ENCODE measurements at regions not wholly inside any gene's neighbourhood (a gene's known extent, or its start where the extent isn't known, plus 50 kb on each side); places are given as distances from the start of the nearest gene placed in this dataset.

GRCh38 chr1:166368030-166368429, 201.2 kb upstream of the FAM78B start:
- Mint-ChIP-seq H3K4me1 (no peaks in the 10 kb centered on the region), H3K4me3 (no peak overlapping the region), H3K27me3 (ENCODE audit: low read depth) (peaks cover 5% of the 10 kb centered on the region), H3K36me3 (ENCODE audit: insufficient read depth in 1 of 3, low read depth in 3 of 3) (peaks cover 2 to 9% (median 3%) of the 10 kb centered on the region in 3 experiments; a peak in 5 of 7 replicates), H3K9me3 (peaks cover 8 to 9% of the 10 kb centered on the region in 2 experiments; a peak in 4 of 5 replicates), H3K27ac (no peak overlapping the region)
- H3K79me1 ChIP-seq (ENCODE audit: insufficient read depth, low read depth, low read length, poor library complexity, severe bottlenecking) = no peaks in the 10 kb centered on the region
- no peak overlapping the region for H3K18ac ChIP-seq (ENCODE audit: insufficient read length, low read depth, low read length)
- no peaks in the 10 kb centered on the region for H4K20me1 ChIP-seq (ENCODE audit: control insufficient read depth, insufficient read depth, insufficient read length)
- H3T11ph ChIP-seq (ENCODE audit: low read length) = no peak overlapping the region
- no peak overlapping the region for H2BK120ac ChIP-seq (ENCODE audit: low read depth, low read length, poor library complexity, severe bottlenecking)
- no peaks in the 10 kb centered on the region for H3K9me3 ChIP-seq (ENCODE audit: control insufficient read depth, low read depth, low read length)
- H3K14ac ChIP-seq (ENCODE audit: insufficient read depth, low read length) = no peak overlapping the region
- no peak overlapping the region for H2BK15ac ChIP-seq (ENCODE audit: low read depth, low read length)
- no peak overlapping the region for H3K4me2 ChIP-seq (ENCODE audit: insufficient read depth, insufficient read length, low read length)
- no peaks in the 10 kb centered on the region for H3K4me1 ChIP-seq (ENCODE audit: insufficient read depth, low read length)
- no peak for DNase-seq
- H3K4ac ChIP-seq (ENCODE audit: low read depth, low read length) = no peak overlapping the region
- no peaks in the 10 kb centered on the region for H3K79me2 ChIP-seq (ENCODE audit: insufficient read depth, low read length)
- no peak overlapping the region for H4K5ac ChIP-seq (ENCODE audit: insufficient read length, low read depth, low read length)
- no peak overlapping the region for H2BK20ac ChIP-seq (ENCODE audit: low read depth, low read length, poor library complexity, severe bottlenecking)
- no peak overlapping the region for H4K8ac ChIP-seq (replicated peaks; ENCODE audit: insufficient read length, low read depth, low read length)
- H3K23ac ChIP-seq (ENCODE audit: insufficient read length, low read depth, low read length) = no peak overlapping the region
- H2AFZ ChIP-seq (ENCODE audit: low read length) = no peak overlapping the region
- H3K23me2 ChIP-seq (ENCODE audit: insufficient read length, low read depth, low read length, poor library complexity, severe bottlenecking) = no peaks in the 10 kb centered on the region
- H3K27me3 ChIP-seq (ENCODE audit: insufficient read depth, low read length) = no peaks in the 10 kb centered on the region
- H3K9ac ChIP-seq (ENCODE audit: extremely low read depth, insufficient read length, low read length) = no peak overlapping the region
- no peak overlapping the region for H2AK5ac ChIP-seq (ENCODE audit: insufficient read length, low read length)
- no peak overlapping the region for H4K91ac ChIP-seq (ENCODE audit: insufficient read length, low read depth, low read length)
- no peak overlapping the region for H2BK12ac ChIP-seq (ENCODE audit: insufficient read length, low read depth, low read length)
- no peak for TF ChIP-seq CTCF (conservative IDR thresholded peaks at IDR 0.05)
- H2BK5ac ChIP-seq (ENCODE audit: insufficient read length, low read length) = no peak overlapping the region
- no peak overlapping the region for H3K27ac ChIP-seq (ENCODE audit: insufficient read length, low read depth, low read length)
- H3K56ac ChIP-seq (ENCODE audit: insufficient read length, low read depth, low read length) = no peak overlapping the region
- no CpG with 5 or more reads among the region's 3 CpGs for WGBS (ENCODE audit: extremely low coverage, insufficient read length, low lambda C conversion rate)

Data from H9 (cell line).